Testis (tissue), 2 donors: ENCODE measurements at regions not wholly inside any gene's neighbourhood (a gene's known extent, or its start where the extent isn't known, plus 50 kb on each side); places are given as distances from the start of the nearest gene placed in this dataset.

Experiments used
- POLR2A ChIP-seq: fragments of 450-650 bp; IDR thresholded peaks from one replicate; pipeline ENCODE4 v1.6.1; 2017; ENCODE audit warnings: antibody characterized with exemption, mild to moderate bottlenecking, moderate library complexity
- TF ChIP-seq, protein P1 (sequence below), 3 experiments: fragments of 450-650 bp in 2 of 3; fragments of 200-600 bp in 1 of 3; sonication (generic) in 1 of 3; IDR thresholded peaks; one replicate each; pipeline ENCODE4 v1.5.1; 2016 to 2019; ENCODE audit warnings: antibody characterized with exemption in 3 of 3, mild to moderate bottlenecking in 2 of 3, moderate library complexity in 1 of 3

- TF ChIP-seq, protein P1, sequence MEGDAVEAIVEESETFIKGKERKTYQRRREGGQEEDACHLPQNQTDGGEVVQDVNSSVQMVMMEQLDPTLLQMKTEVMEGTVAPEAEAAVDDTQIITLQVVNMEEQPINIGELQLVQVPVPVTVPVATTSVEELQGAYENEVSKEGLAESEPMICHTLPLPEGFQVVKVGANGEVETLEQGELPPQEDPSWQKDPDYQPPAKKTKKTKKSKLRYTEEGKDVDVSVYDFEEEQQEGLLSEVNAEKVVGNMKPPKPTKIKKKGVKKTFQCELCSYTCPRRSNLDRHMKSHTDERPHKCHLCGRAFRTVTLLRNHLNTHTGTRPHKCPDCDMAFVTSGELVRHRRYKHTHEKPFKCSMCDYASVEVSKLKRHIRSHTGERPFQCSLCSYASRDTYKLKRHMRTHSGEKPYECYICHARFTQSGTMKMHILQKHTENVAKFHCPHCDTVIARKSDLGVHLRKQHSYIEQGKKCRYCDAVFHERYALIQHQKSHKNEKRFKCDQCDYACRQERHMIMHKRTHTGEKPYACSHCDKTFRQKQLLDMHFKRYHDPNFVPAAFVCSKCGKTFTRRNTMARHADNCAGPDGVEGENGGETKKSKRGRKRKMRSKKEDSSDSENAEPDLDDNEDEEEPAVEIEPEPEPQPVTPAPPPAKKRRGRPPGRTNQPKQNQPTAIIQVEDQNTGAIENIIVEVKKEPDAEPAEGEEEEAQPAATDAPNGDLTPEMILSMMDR (IDR thresholded peaks at IDR 0.05): no peak
- TF ChIP-seq POLR2A: no peak
These were observed 227.5 kb upstream of the MDFIC2 start for GRCh38 chr3:70539908-70540307.
